HUES6 (cell line): ENCODE measurements at regions not wholly inside any gene's neighbourhood (a gene's known extent, or its start where the extent isn't known, plus 50 kb on each side); places are given as distances from the start of the nearest gene placed in this dataset.
"Not testable (repeated sequence)": the region's sequence is repeated elsewhere in the genome, so short reads cannot be mapped to it uniquely, and the experiment has no call there.

Experiments
- H3K27ac ChIP-seq: 2 replicates; pipeline ENCODE4 v1.7.0; 2013; ENCODE audit warnings: low read depth, mild to moderate bottlenecking, low read length, inconsistent platforms
- H3K27me3 ChIP-seq: 2 replicates; pipeline ENCODE4 v1.6.1; 2013; ENCODE audit warnings: low read length; ENCODE audit not compliant: control insufficient read depth, insufficient read depth
- H3K36me3 ChIP-seq: 2 replicates; pipeline ENCODE4 v1.6.1; 2013; ENCODE audit warnings: low read length; ENCODE audit not compliant: control insufficient read depth, insufficient read depth
- H3K4me1 ChIP-seq: 2 replicates; pipeline ENCODE4 v1.6.1; 2013; ENCODE audit warnings: low read length; ENCODE audit not compliant: control insufficient read depth, insufficient read depth
- H3K4me3 ChIP-seq: 2 replicates; pipeline ENCODE4 v1.5.1; 2013; ENCODE audit warnings: low read depth, low read length
- H3K9ac ChIP-seq: one replicate; pipeline ENCODE4 v1.6.1; 2013; ENCODE audit warnings: mild to moderate bottlenecking, low read length
- H3K9me3 ChIP-seq: 2 replicates; pipeline ENCODE4 v1.6.1; 2013; ENCODE audit warnings: low read depth, low read length; ENCODE audit not compliant: control insufficient read depth, insufficient read depth

DNA sequence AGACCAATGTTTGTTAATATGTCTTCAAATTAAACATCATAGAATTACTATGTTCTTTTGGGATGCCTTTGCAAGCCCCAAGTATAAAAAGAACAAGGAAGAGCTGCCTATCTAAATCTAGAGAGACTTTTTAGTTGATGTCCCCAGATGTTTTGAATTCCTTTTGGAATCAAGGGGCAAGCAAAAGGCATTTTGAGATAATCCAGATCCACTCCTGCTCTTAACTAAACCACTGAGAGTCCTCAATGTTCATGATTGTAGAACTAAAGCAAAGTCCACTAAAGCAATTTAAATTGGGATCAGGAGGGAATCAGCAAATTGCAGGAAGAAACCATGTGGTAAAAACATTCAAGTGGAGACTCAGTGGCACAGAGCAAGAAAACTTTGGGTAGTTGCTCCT is 558.5 kb upstream of the VRK2 start:
- H3K4me1 ChIP-seq = no peaks in the 10 kb centered on the region
- no peak overlapping the region for H3K27ac ChIP-seq
- no peaks in the 10 kb centered on the region for H3K36me3 ChIP-seq
- no peaks in the 10 kb centered on the region for H3K27me3 ChIP-seq
- H3K9ac ChIP-seq = no peak overlapping the region
- no peaks in the 10 kb centered on the region for H3K9me3 ChIP-seq
- no peak overlapping the region for H3K4me3 ChIP-seq

DNA sequence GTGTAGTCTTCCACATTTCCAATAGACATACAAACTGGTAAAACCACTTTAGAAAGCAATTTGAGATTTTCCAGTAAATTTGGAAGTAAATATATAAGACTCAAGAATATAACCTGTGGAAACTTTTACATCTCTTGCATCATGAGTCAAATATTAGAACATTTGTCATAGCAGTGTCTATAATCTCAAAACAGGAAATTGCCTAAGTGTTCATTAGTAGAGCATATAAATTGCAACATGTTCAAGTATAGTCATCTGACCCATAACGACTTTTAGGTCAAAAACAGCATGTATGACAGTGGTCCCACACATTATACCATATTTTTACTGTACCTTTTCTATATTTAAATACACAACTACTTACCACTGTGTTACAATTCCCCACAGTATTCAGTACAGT is 555.9 kb upstream of the VRK2 start:
- H3K36me3 ChIP-seq = no peaks in the 10 kb centered on the region
- H3K9ac ChIP-seq = no peak overlapping the region
- no peaks in the 10 kb centered on the region for H3K4me1 ChIP-seq
- H3K27ac ChIP-seq = no peak overlapping the region
- no peak overlapping the region for H3K4me3 ChIP-seq
- no peaks in the 10 kb centered on the region for H3K27me3 ChIP-seq
- H3K9me3 ChIP-seq = no peaks in the 10 kb centered on the region

DNA sequence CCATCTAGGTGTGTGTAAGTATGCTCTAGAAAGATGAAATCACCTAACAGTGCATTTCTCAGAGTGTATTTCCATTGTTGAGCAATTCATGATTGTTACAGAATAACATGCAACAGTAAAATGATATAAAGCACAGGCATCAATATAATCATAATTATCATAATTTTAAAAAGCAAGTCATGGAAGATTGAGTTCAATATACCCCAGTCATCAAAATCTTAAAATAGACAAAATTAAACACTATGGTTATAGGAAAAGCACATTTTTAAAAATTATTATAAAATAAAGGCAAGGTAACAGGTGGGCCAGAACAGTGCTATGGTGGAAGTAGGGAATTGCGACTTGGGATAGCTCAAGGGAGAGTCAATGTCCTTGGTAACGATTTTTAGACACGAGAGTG is 555.4 kb upstream of the VRK2 start:
- no peak overlapping the region for H3K4me3 ChIP-seq
- H3K9ac ChIP-seq = no peak overlapping the region
- no peak overlapping the region for H3K27ac ChIP-seq
- H3K9me3 ChIP-seq = no peaks in the 10 kb centered on the region
- H3K36me3 ChIP-seq = no peaks in the 10 kb centered on the region
- H3K27me3 ChIP-seq = no peaks in the 10 kb centered on the region
- no peaks in the 10 kb centered on the region for H3K4me1 ChIP-seq

DNA sequence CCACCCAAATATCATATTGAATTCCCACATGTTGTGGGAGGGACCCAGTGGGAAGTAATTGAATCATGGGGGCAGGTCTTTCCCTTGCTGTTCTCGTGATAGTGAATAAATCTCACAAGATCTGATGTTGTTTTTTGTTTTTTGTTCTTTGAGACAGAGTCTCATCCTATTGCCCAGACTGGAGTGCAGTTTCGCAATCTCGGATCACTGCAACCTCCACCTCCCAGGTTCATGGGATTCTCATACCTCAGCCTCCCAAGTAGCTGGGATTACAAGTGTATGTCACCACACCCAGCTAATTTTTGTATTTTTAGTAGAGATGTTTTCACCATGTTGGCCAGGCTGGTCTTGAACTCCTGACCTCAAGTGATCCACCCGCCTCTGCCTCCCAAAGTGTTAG is 552.6 kb upstream of the VRK2 start:
- not testable (repeated sequence) for H3K9me3 ChIP-seq, H3K27ac ChIP-seq, H3K4me3 ChIP-seq

DNA sequence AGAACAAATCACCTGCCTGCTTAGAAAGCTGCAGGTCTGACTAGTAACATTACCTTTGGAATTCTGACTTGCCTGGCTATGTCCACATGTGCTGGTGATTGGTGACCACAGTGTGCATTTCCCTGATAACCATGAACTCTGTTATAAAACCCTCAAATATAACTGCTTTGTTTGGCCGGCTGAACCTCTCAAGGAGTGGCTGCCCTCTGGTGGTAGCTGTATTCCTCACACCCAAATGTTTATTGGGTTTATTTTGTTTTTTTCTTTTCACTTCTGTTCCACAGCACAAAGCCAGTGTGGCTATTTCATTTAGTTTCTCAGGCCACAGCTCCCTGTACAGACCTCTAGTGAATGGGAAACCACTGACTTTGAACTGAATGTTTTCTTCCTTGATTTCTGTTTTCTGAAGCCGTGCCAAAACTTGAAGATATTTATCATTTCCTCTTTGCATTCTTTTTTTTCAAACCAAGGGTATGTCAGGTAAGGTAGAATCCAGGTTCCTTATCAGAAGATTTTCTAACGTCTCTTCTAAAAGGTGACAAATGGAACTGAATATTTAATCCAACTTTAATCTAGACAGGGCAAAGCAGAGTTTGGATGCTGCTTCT is 549.0 kb upstream of the VRK2 start:
- Histone ChIP-seq H3K36me3 (no peaks in the 10 kb centered on the region), H3K27ac (no peak overlapping the region), H3K27me3 (no peaks in the 10 kb centered on the region), H3K4me1 (no peaks in the 10 kb centered on the region), H3K9ac (no peak overlapping the region), H3K4me3 (no peak overlapping the region), H3K9me3 (no peaks in the 10 kb centered on the region)

More for the DNA sequence above, 552.6 kb upstream of the VRK2 start:
- H3K4me1 ChIP-seq, H3K27me3 ChIP-seq, H3K9ac ChIP-seq, H3K36me3 ChIP-seq: not testable (repeated sequence)

DNA sequence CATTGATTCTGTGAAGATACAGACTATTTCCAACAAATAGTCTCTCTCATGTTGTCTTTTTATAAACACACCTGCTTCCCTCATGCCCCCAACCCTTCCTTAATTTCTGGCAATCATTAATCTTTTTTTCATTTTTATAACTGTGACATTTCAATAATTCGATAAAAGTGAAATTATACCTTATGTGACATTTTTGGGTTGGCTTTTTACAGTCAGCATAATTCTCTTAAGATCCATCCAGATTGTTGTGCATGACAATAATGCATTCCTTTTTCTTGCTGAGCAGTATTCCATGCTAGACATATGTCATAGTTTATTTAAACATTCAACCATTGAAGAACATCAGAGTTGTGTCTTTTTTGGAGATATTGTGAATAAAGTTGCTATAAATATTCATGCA is 541.8 kb upstream of the VRK2 start:
- H3K27me3 ChIP-seq = no peaks in the 10 kb centered on the region
- H3K27ac ChIP-seq = no peak overlapping the region
- H3K4me3 ChIP-seq = no peak overlapping the region
- H3K9me3 ChIP-seq = no peaks in the 10 kb centered on the region
- H3K4me1 ChIP-seq = no peaks in the 10 kb centered on the region; the same call in 1 of the 2 replicates
- H3K9ac ChIP-seq = no peak overlapping the region
- H3K36me3 ChIP-seq = no peaks in the 10 kb centered on the region

DNA sequence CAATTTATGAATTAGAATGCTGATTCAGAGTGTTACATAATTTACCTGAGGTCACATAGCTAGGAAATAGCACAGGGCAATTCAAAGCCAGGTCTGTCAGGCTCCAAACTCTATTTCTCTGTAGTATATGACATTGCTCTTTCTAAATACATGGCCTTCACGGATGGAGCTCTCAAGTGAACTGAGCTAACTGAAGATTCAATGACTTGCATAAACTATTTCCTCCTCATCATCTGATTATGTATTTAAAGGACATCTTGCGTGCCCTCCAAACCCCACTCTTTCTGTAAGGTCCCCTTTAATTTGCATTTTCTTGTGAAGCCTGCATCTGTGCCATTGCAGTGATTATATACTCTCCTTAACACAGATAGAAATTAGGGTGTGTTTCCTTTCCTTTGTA is 537.4 kb upstream of the VRK2 start:
- no peak overlapping the region for H3K4me3 ChIP-seq
- H3K27ac ChIP-seq = no peak overlapping the region
- H3K27me3 ChIP-seq = no peaks in the 10 kb centered on the region
- H3K9ac ChIP-seq = no peak overlapping the region
- H3K36me3 ChIP-seq = no peaks in the 10 kb centered on the region
- no peaks in the 10 kb centered on the region for H3K9me3 ChIP-seq
- H3K4me1 ChIP-seq = no peaks in the 10 kb centered on the region; the same call in 1 of the 2 replicates

DNA sequence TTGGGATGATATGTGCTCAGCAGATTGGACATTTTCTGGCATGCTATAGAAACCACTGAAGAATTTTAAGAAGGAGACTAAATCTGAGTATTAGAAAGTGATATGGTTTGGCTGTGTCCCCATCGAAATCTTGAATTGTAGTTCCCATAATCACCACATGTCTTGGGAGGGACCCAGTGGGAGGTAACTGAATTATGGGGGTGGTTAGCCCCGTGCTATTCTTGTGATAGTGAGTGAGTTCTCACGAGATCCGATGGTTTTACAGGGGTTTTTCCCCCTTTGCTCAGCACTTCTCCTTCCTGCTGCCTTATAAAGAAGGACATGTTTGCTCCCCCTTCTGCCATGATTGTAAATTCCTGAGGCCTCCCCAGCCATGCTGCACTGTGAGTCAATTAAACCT is 535.9 kb upstream of the VRK2 start:
- Histone ChIP-seq H3K4me3 (no peak overlapping the region), H3K4me1 (no peaks in the 10 kb centered on the region; the same call in 1 of the 2 replicates), H3K36me3 (no peaks in the 10 kb centered on the region), H3K9ac (no peak overlapping the region), H3K27ac (no peak overlapping the region), H3K27me3 (no peaks in the 10 kb centered on the region), H3K9me3 (no peaks in the 10 kb centered on the region)

DNA sequence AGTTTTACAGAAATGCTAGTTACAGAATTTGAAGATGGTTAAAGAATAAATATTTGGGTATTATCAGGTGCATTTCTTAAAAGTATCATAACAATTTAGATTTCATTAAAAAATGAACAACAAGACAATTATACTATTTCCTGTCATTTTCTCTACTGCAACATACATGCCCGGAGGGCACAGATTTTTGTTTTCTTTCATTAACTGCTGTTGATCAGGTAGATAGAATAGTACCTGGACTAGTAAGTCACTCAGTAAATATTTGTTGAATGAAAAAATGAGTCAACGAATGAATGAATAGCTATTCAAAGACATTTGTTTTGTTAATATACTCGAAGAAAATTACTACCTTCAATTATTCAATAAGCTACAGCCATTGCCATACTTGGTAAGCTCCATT is 531.2 kb upstream of the VRK2 start:
- H3K36me3 ChIP-seq = no peaks in the 10 kb centered on the region
- no peak overlapping the region for H3K9ac ChIP-seq
- no peak overlapping the region for H3K4me3 ChIP-seq
- H3K4me1 ChIP-seq = no peaks in the 10 kb centered on the region
- no peaks in the 10 kb centered on the region for H3K9me3 ChIP-seq
- H3K27me3 ChIP-seq = no peaks in the 10 kb centered on the region
- H3K27ac ChIP-seq = no peak overlapping the region

DNA sequence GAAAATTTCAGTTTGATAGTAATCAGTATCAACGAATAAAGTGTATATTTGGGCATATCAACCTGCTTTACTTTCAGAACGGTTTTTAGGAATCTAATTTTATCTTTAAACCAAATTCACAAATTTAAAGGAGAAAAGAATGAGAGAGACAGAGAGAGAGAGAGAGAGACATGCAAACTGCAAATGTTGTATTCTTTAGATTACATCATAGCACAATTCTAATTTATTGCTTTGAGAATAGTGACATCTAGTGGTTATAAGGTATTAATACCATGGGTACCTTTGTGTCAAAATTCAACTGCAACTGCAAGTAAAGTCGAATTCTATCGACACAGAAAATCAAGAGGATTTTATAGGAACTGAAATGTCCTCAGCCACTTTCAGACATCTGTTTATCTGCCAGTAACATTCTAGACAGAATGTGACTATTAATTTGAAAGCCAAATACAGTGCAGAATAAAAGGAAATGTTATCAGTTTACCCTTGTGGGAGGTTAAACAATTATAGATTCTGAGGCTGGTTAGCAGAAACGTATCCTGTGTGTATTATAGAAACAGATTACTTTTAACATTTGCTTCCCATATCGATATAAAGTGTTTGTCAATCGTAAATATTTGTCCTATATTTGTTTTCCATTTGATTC is 529.8 kb upstream of the VRK2 start:
- H3K27ac ChIP-seq = no peak overlapping the region

DNA sequence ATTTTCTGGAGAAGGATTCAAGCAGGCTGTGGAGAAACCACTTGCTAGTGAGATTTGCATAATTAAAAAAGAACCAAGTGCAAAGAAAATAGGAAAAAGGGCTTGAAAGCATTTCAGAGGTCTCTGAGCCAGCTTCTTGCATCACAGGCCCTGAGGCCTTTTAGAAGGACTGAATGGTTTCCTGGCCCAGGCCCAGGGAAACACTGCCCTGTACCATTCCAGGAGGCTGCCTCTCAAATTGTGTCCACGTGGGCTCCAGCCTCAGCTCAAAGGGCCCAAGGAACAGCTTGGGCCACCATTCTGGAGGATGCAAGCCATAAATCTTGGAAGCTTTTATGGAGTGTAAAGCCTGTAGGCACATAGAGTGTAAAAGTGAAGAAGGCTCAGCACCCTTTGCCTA is 523.3 kb upstream of the VRK2 start:
- Histone ChIP-seq H3K27me3 (no peaks in the 10 kb centered on the region), H3K4me1 (no peaks in the 10 kb centered on the region), H3K36me3 (no peaks in the 10 kb centered on the region), H3K4me3 (no peak overlapping the region), H3K9me3 (0 out of 2 replicates have a peak, but pooled peaks cover 2% of the 10 kb centered on the region), H3K27ac (no peak overlapping the region), H3K9ac (no peak overlapping the region)

More for the DNA sequence above, 529.8 kb upstream of the VRK2 start:
- Histone ChIP-seq H3K36me3 (no peaks in the 10 kb centered on the region), H3K4me1 (no peaks in the 10 kb centered on the region), H3K27me3 (no peaks in the 10 kb centered on the region), H3K4me3 (no peak overlapping the region), H3K9ac (no peak overlapping the region), H3K9me3 (no peaks in the 10 kb centered on the region)
